ENCODE measurements at regions not wholly inside any gene's neighbourhood (a gene's known extent, or its start where the extent isn't known, plus 50 kb on each side); places are given as distances from the start of the nearest gene placed in this dataset.

- no peak overlapping the region for H3K27ac Mint-ChIP-seq (ENCODE audit: unreplicated experiment)
- DNase-seq (ENCODE audit: low spot score), result no peak
- no peaks in the 10 kb centered on the region for H3K4me1 Mint-ChIP-seq (ENCODE audit: low read depth)
- H3K4me3 Mint-ChIP-seq (ENCODE audit: unreplicated experiment), result no peak overlapping the region
- no peaks in the 10 kb centered on the region for H3K36me3 Mint-ChIP-seq (ENCODE audit: low read depth)
- peaks cover 8% of the 10 kb centered on the region for H3K9me3 Mint-ChIP-seq (ENCODE audit: low read depth)
- TF ChIP-seq CTCF (IDR thresholded peaks at IDR 0.05), result no peak
- peaks cover 48% of the 10 kb centered on the region for H3K27me3 Mint-ChIP-seq (ENCODE audit: low read depth)
These were observed 129.3 kb downstream of the MRPL36 start for GRCh38 chr5:1670351-1670750.

GRCh38 chr5:1669276-1670155 is 130.1 kb downstream of the MRPL36 start:
- H3K4me1 Mint-ChIP-seq (ENCODE audit: low read depth), result no peaks in the 10 kb centered on the region

GRCh38 chr5:1668141-1668721 is 131.4 kb downstream of the MRPL36 start:
- Mint-ChIP-seq H3K9me3 (ENCODE audit: low read depth) (peaks cover 8% of the 10 kb centered on the region), H3K27ac (ENCODE audit: unreplicated experiment) (no peak overlapping the region), H3K4me1 (ENCODE audit: low read depth) (no peaks in the 10 kb centered on the region), H3K36me3 (ENCODE audit: low read depth) (no peaks in the 10 kb centered on the region), H3K27me3 (ENCODE audit: low read depth) (peaks cover 54% of the 10 kb centered on the region), H3K4me3 (ENCODE audit: unreplicated experiment) (no peak overlapping the region)
- DNase-seq (ENCODE audit: low spot score), result no peak
- no peak for TF ChIP-seq CTCF (IDR thresholded peaks at IDR 0.05)

More at GRCh38 chr5:1669276-1670155, 130.1 kb downstream of the MRPL36 start:
- H3K4me3 Mint-ChIP-seq (ENCODE audit: unreplicated experiment), result no peak overlapping the region
- H3K27ac Mint-ChIP-seq (ENCODE audit: unreplicated experiment), result no peak overlapping the region
- peaks cover 51% of the 10 kb centered on the region for H3K27me3 Mint-ChIP-seq (ENCODE audit: low read depth)
- H3K36me3 Mint-ChIP-seq (ENCODE audit: low read depth), result no peaks in the 10 kb centered on the region
- H3K9me3 Mint-ChIP-seq (ENCODE audit: low read depth), result peaks cover 8% of the 10 kb centered on the region
- DNase-seq (ENCODE audit: low spot score), result no peak
- no peak for TF ChIP-seq CTCF (IDR thresholded peaks at IDR 0.05)

GRCh38 chr5:1667648-1668140 is 131.9 kb downstream of the MRPL36 start:
- H3K27ac Mint-ChIP-seq (ENCODE audit: unreplicated experiment), result no peak overlapping the region
- peaks cover 8% of the 10 kb centered on the region for H3K9me3 Mint-ChIP-seq (ENCODE audit: low read depth)

More at GRCh38 chr5:1667648-1668140, 131.9 kb downstream of the MRPL36 start:
- H3K4me3 Mint-ChIP-seq (ENCODE audit: unreplicated experiment), result no peak overlapping the region
- no peak for DNase-seq (ENCODE audit: low spot score)
- no peaks in the 10 kb centered on the region for H3K4me1 Mint-ChIP-seq (ENCODE audit: low read depth)
- TF ChIP-seq CTCF (IDR thresholded peaks at IDR 0.05), result no peak
- H3K36me3 Mint-ChIP-seq (ENCODE audit: low read depth), result no peaks in the 10 kb centered on the region
- H3K27me3 Mint-ChIP-seq (ENCODE audit: low read depth), result peaks cover 56% of the 10 kb centered on the region

Measured in chondrocyte (in vitro differentiated cells).